SU-DHL-6 (cell line): ENCODE measurements at regions not wholly inside any gene's neighbourhood (a gene's known extent, or its start where the extent isn't known, plus 50 kb on each side); places are given as distances from the start of the nearest gene placed in this dataset.

Experiments used
- H2AFZ ChIP-seq: fragments of 200-600 bp; sonication (generic); 2 replicates; pipeline ENCODE4 v1.6.1; 2014; ENCODE audit warnings: low read depth, mild to moderate bottlenecking, moderate library complexity, mixed read lengths, antibody characterized with exemption, low read length; ENCODE audit not compliant: severe bottlenecking
- H3F3A ChIP-seq: fragments of 200-600 bp; shearing (Covaris generic); 2 replicates; pipeline ENCODE4 v1.6.0; 2016; ENCODE audit warnings: antibody characterized with exemption, mild to moderate bottlenecking; ENCODE audit not compliant: insufficient read depth
- H3K27ac ChIP-seq: fragments of 200-600 bp; sonication (generic); 2 replicates; pipeline ENCODE4 v1.5.1; 2016; ENCODE audit warnings: low read depth, mild to moderate bottlenecking, low read length, moderate library complexity, mixed read lengths
- H3K27me3 ChIP-seq: fragments of 200-600 bp; sonication (generic), shearing (Covaris generic); 2 replicates; pipeline ENCODE4 v1.6.0; 2014; ENCODE audit warnings: mild to moderate bottlenecking, low read length
- H3K36me3 ChIP-seq: fragments of 200-600 bp; sonication (generic); 2 replicates; pipeline ENCODE4 v1.6.1; 2014; ENCODE audit warnings: mild to moderate bottlenecking, low read length, mixed read lengths
- H3K4me2 ChIP-seq: fragments of 300-600, 200-600 bp; shearing (Covaris generic), sonication (generic); 2 replicates; pipeline ENCODE4 v1.6.0; 2014; ENCODE audit warnings: low read length, low read depth, mild to moderate bottlenecking; ENCODE audit not compliant: poor library complexity, severe bottlenecking
- H3K4me3 ChIP-seq: fragments of 200-600 bp; sonication (generic); 2 replicates; pipeline ENCODE4 v1.5.1; 2014; ENCODE audit warnings: antibody characterized with exemption, low read length, mild to moderate bottlenecking, mixed read lengths; ENCODE audit not compliant: insufficient read depth, poor library complexity, severe bottlenecking
- H3K79me2 ChIP-seq: fragments of 200-600 bp; sonication (generic); 2 replicates; pipeline ENCODE4 v1.6.1; 2014; ENCODE audit warnings: mild to moderate bottlenecking, low read length, moderate library complexity; ENCODE audit not compliant: insufficient read depth
- H3K9ac ChIP-seq: fragments of 200-600 bp; sonication (generic); 2 replicates; pipeline ENCODE4 v1.7.0; 2014; ENCODE audit warnings: mild to moderate bottlenecking, low read length
- H3K9me2 ChIP-seq: fragments of 200-600 bp; sonication (generic); replicated peaks from 2 replicates; pipeline ENCODE4 v1.6.1; 2014; ENCODE audit warnings: low read length; ENCODE audit not compliant: insufficient read depth
- H3K9me3 ChIP-seq: fragments of 200-600 bp; sonication (generic); 2 replicates; pipeline ENCODE4 v1.6.1; 2014; ENCODE audit warnings: low read length, mixed read lengths; ENCODE audit not compliant: insufficient read depth
- H4K20me1 ChIP-seq: fragments of 200-600 bp; sonication (generic); 2 replicates; pipeline ENCODE4 v1.6.1; 2014; ENCODE audit warnings: low read depth, mild to moderate bottlenecking, antibody characterized with exemption, low read length, moderate library complexity, mixed read lengths
- EZH2phosphoT487 ChIP-seq: fragments of 200-600 bp; sonication (generic), shearing (Covaris generic); conservative IDR thresholded peaks from 2 replicates; pipeline ENCODE4 v1.6.1; 2018; ENCODE audit warnings: mild to moderate bottlenecking, antibody characterized with exemption, low read length, moderate library complexity, mixed read lengths
- TF ChIP-seq, protein P1 (sequence below): fragments of 200-600 bp; sonication (generic); IDR thresholded peaks from one replicate; pipeline ENCODE4 v1.5.1; 2017; ENCODE audit warnings: antibody characterized with exemption, mild to moderate bottlenecking, low read length, moderate library complexity; ENCODE audit not compliant: insufficient read depth, poor library complexity, severe bottlenecking

DNA sequence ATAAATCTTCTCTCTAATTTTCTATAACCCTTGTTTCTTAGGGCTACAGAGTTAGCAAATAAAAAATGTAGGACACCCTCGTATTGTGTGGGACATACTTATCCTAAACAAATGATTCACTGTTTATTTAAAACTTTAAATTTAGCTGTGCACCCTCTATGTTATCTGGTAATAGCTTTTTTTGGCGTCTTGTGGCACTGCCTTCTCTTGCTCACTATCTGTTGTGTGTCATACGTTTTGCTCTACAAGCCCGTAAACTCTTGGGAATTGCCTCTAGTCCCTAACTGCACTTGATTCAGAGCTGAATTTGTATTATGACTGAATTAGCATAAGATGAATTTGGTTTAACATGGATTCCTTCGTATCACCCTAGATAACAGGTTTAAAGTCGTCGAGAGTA lies 144.3 kb upstream of the MYOCD start:
- TF ChIP-seq, protein P1, sequence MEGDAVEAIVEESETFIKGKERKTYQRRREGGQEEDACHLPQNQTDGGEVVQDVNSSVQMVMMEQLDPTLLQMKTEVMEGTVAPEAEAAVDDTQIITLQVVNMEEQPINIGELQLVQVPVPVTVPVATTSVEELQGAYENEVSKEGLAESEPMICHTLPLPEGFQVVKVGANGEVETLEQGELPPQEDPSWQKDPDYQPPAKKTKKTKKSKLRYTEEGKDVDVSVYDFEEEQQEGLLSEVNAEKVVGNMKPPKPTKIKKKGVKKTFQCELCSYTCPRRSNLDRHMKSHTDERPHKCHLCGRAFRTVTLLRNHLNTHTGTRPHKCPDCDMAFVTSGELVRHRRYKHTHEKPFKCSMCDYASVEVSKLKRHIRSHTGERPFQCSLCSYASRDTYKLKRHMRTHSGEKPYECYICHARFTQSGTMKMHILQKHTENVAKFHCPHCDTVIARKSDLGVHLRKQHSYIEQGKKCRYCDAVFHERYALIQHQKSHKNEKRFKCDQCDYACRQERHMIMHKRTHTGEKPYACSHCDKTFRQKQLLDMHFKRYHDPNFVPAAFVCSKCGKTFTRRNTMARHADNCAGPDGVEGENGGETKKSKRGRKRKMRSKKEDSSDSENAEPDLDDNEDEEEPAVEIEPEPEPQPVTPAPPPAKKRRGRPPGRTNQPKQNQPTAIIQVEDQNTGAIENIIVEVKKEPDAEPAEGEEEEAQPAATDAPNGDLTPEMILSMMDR, result no peak

DNA sequence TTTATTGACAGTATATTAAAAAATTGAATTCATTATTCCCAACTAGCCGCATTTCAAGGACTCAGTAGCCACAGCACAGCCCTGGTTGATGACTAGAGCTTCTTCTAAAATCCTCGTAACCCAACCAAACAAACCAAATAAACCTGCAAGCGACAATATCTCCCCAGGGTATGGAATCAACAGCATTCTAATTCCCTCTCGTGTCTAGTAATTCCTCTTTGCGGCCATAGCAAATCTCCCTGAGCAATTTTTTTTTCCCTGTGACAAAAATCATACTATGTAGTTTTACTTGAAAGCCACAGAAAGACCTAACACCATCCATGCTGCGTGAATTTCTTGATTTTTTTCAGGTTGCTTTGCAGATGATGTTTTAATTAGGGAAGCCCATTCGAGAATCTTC lies 143.4 kb upstream of the MYOCD start:
- Histone ChIP-seq H4K20me1 (no peaks in the 10 kb centered on the region), H3K9ac (no peak overlapping the region), H3K9me2 (no peaks in the 10 kb centered on the region), H2AFZ (no peak overlapping the region), H3K4me3 (no peak overlapping the region), H3K27me3 (no peaks in the 10 kb centered on the region), H3K27ac (no peak overlapping the region), H3F3A (no peaks in the 10 kb centered on the region), H3K4me2 (no peak overlapping the region), H3K9me3 (no peaks in the 10 kb centered on the region), H3K79me2 (no peaks in the 10 kb centered on the region), H3K36me3 (no peaks in the 10 kb centered on the region)
- no peak for TF ChIP-seq EZH2phosphoT487
- TF ChIP-seq, protein P1, result no peak

More for the DNA sequence above, 144.3 kb upstream of the MYOCD start:
- H3K79me2 ChIP-seq, result no peaks in the 10 kb centered on the region
- H3K36me3 ChIP-seq, result no peaks in the 10 kb centered on the region
- no peaks in the 10 kb centered on the region for H3K9me3 ChIP-seq
- H3K27me3 ChIP-seq, result no peaks in the 10 kb centered on the region
- no peaks in the 10 kb centered on the region for H3F3A ChIP-seq
- H3K9me2 ChIP-seq, result no peaks in the 10 kb centered on the region
- H3K9ac ChIP-seq, result no peak overlapping the region
- no peak overlapping the region for H3K4me3 ChIP-seq
- no peak overlapping the region for H3K27ac ChIP-seq
- H3K4me2 ChIP-seq, result no peak overlapping the region
- H4K20me1 ChIP-seq, result no peaks in the 10 kb centered on the region
- H2AFZ ChIP-seq, result no peak overlapping the region

DNA sequence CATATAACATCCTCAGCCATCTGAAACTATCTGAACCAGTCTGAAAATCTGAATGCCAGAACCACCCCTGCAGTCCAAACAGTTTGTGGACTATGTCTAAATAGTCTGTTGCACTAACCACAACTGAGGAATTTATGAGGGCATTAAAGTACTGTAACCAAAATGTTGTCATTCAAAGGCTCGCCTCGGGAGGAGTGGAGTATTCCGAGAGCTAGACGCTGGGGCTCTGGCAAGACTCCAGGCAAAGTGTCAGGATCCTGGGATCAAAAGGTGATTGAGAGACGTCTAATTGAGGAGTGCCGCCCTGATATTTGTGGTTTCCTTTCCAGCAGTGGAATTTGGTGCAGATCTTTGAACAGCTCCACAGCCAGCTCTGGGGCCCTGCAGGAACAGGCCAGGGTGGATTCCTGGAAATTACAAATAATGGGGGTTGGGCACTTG lies 142.9 kb upstream of the MYOCD start:
- Histone ChIP-seq H3K27ac (no peak overlapping the region), H3K79me2 (no peaks in the 10 kb centered on the region), H3K9me3 (no peaks in the 10 kb centered on the region), H3K4me3 (no peak overlapping the region), H3K4me2 (no peak overlapping the region), H2AFZ (no peak overlapping the region), H4K20me1 (no peaks in the 10 kb centered on the region), H3K27me3 (no peaks in the 10 kb centered on the region), H3F3A (no peaks in the 10 kb centered on the region), H3K9ac (no peak overlapping the region), H3K36me3 (no peaks in the 10 kb centered on the region), H3K9me2 (no peaks in the 10 kb centered on the region)
- TF ChIP-seq EZH2phosphoT487, result no peak
- TF ChIP-seq, protein P1, result no peak
